OCI-LY7 (cell line): ENCODE measurements at regions not wholly inside any gene's neighbourhood (a gene's known extent, or its start where the extent isn't known, plus 50 kb on each side); places are given as distances from the start of the nearest gene placed in this dataset.

Source experiments
- BruUV-seq: library from RNA; stranded (reverse); fragments of 400-500 nt; replicated peaks from 2 replicates; lab custom pipeline; 2021; lab: Mats Ljungman, UMichigan
- CTCF ChIA-PET: fragments of 300-600 bp; sonication (Branson Sonifier 250); formaldehyde crosslinking; loops from one replicate; lab custom pipeline; 2022; ENCODE audit warnings: antibody characterized with exemption; ENCODE audit not compliant: unreplicated experiment; lab: Charles Lee
- POLR2A ChIA-PET: fragments of 300-600 bp; sonication (Branson Sonifier 250); formaldehyde crosslinking; loops from one replicate; lab custom pipeline; 2022; ENCODE audit warnings: antibody characterized with exemption; lab: Charles Lee
- DNase-seq: peaks from one replicate; pipeline ENCODE4 v3.0.0-alpha.2; 2015; ENCODE audit warnings: low spot score
- H2AFZ ChIP-seq: fragments of 200-600 bp; sonication (generic), shearing (Covaris generic); 2 replicates; pipeline ENCODE4 v1.6.1; 2014; ENCODE audit warnings: mild to moderate bottlenecking, antibody characterized with exemption, low read length, moderate library complexity
- H3K27ac ChIP-seq: fragments of 200-600 bp; sonication (generic); 2 replicates; pipeline ENCODE4 v1.5.1; 2014; ENCODE audit warnings: mixed run types, low read depth, mild to moderate bottlenecking, moderate library complexity, low read length, inconsistent platforms; ENCODE audit not compliant: poor library complexity, severe bottlenecking
- H3K36me3 ChIP-seq: fragments of 200-600 bp; sonication (generic); 2 replicates; pipeline ENCODE4 v1.6.1; 2014; ENCODE audit warnings: mild to moderate bottlenecking, antibody characterized with exemption, low read length, moderate library complexity, mixed read lengths; ENCODE audit not compliant: insufficient read depth
- H3K4me1 ChIP-seq: fragments of 200-600 bp; sonication (generic); 2 replicates; pipeline ENCODE4 v1.5.1; 2014; ENCODE audit warnings: mild to moderate bottlenecking, low read length; ENCODE audit not compliant: insufficient read depth, poor library complexity, severe bottlenecking
- H3K4me2 ChIP-seq: fragments of 200-600 bp; sonication (generic); 2 replicates; pipeline ENCODE4 v1.6.1; 2014; ENCODE audit warnings: mild to moderate bottlenecking, low read length
- H3K4me3 ChIP-seq: fragments of 200-600 bp; sonication (generic); 2 replicates; pipeline ENCODE4 v1.5.1; 2014; ENCODE audit warnings: mild to moderate bottlenecking, low read depth, low read length; ENCODE audit not compliant: poor library complexity, severe bottlenecking
- H3K79me2 ChIP-seq: fragments of 200-600 bp; sonication (generic); 2 replicates; pipeline ENCODE4 v1.6.1; 2016; ENCODE audit warnings: low read depth, mild to moderate bottlenecking, low read length, moderate library complexity, mixed read lengths; ENCODE audit not compliant: insufficient read depth
- H3K9me2 ChIP-seq: fragments of 200-600 bp; sonication (generic); 2 replicates; pipeline ENCODE4 v1.6.1; 2016; ENCODE audit warnings: mild to moderate bottlenecking, low read length, mixed read lengths; ENCODE audit not compliant: insufficient read depth
- H3K9me3 ChIP-seq: fragments of 200-600 bp; sonication (generic); 2 replicates; pipeline ENCODE4 v1.6.1; 2014; ENCODE audit warnings: mild to moderate bottlenecking, mixed run types, low read length, mixed read lengths
- H4K20me1 ChIP-seq: fragments of 200-600 bp; sonication (generic); 2 replicates; pipeline ENCODE4 v1.6.1; 2014; ENCODE audit warnings: mild to moderate bottlenecking, antibody characterized with exemption, low read length, moderate library complexity, mixed read lengths; ENCODE audit not compliant: insufficient read depth
- EZH2phosphoT487 ChIP-seq: fragments of 200-600 bp; sonication (generic); IDR thresholded peaks from 2 replicates; pipeline ENCODE4 v1.6.1; 2018; ENCODE audit warnings: low read depth, borderline replicate concordance, mild to moderate bottlenecking, mixed run types, antibody characterized with exemption, low read length, moderate library complexity, mixed read lengths
- intact Hi-C: fragments of 100-400 bp; cut with micrococcal nuclease; formaldehyde crosslinking; loops from one replicate; pipeline ENCODE4 v1.10.0; 2022; ENCODE audit not compliant: unreplicated experiment
- TF ChIP-seq, protein P1 (sequence below): fragments of 200-600 bp; sonication (generic); conservative IDR thresholded peaks from 2 replicates; pipeline ENCODE4 v1.5.1; 2014; ENCODE audit warnings: mild to moderate bottlenecking, antibody characterized with exemption, low read length, moderate library complexity, mixed read lengths

DNA sequence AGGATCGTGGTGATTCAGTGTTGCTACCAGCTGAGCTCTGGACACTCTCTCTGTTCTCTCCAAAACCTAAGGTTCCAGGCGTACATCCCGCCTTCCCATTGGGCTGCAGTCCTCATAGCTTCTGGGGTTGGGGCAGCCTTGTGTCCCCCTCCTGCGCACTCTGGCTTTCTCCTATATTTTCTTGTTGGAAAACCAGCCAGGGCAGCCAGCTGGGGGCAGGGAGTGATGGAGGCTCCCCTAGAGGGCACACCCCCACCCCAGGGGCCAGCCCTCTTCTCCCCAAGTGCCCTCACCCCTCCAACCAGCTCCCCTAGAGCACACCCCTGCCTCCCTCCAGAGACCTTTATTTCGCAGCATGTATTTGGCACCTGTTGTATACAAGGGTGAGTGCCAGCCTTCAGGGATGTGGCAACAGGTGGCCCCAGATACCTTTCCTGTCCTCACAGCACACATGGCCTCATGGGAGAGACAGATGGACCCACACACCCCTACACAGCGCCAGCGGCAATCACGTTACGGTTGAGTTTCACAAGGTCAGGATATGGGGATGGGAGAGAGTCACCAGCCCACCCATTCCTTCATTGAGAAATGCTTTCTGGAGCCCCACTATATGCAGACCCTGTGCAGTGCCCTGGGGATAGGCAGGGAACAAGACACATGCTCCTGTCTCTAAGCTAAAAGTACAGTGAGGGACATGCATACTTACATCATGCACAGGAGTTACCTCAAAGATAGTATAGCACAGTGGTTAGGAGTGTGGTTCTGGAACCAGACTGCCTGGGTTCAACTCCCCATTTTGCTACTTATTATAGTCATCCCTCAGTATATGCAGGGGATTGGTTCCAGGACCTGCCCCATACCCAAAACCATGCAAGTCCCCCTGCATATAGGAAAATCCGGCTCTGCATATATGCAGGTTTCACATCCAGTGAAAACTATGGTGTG is 141.1 kb downstream of the PHETA1 start:
- CTCF ChIA-PET: no interaction called here
- no peaks in the 10 kb centered on the region for H3K36me3 ChIP-seq
- no peak overlapping the region for H3K27ac ChIP-seq
- H4K20me1 ChIP-seq: no peaks in the 10 kb centered on the region
- H3K9me2 ChIP-seq: no peaks in the 10 kb centered on the region
- H2AFZ ChIP-seq: no peak overlapping the region
- no peak overlapping the region for H3K4me3 ChIP-seq
- intact Hi-C loops: no loop called here
- no peaks in the 10 kb centered on the region for H3K4me1 ChIP-seq
- no peak overlapping the region for H3K4me2 ChIP-seq
- BruUV-seq: no TSS peak
- TF ChIP-seq, protein P1, sequence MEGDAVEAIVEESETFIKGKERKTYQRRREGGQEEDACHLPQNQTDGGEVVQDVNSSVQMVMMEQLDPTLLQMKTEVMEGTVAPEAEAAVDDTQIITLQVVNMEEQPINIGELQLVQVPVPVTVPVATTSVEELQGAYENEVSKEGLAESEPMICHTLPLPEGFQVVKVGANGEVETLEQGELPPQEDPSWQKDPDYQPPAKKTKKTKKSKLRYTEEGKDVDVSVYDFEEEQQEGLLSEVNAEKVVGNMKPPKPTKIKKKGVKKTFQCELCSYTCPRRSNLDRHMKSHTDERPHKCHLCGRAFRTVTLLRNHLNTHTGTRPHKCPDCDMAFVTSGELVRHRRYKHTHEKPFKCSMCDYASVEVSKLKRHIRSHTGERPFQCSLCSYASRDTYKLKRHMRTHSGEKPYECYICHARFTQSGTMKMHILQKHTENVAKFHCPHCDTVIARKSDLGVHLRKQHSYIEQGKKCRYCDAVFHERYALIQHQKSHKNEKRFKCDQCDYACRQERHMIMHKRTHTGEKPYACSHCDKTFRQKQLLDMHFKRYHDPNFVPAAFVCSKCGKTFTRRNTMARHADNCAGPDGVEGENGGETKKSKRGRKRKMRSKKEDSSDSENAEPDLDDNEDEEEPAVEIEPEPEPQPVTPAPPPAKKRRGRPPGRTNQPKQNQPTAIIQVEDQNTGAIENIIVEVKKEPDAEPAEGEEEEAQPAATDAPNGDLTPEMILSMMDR: no peak
- no peak for TF ChIP-seq EZH2phosphoT487
- H3K9me3 ChIP-seq: no peaks in the 10 kb centered on the region
- POLR2A ChIA-PET: interaction anchor here (0.8 kb wide), 1 partner anchor 65 kb away, joined by 4 read pairs; no protein-coding TSS in a partner anchor
- DNase-seq: no peak
- H3K79me2 ChIP-seq: no peaks in the 10 kb centered on the region

DNA sequence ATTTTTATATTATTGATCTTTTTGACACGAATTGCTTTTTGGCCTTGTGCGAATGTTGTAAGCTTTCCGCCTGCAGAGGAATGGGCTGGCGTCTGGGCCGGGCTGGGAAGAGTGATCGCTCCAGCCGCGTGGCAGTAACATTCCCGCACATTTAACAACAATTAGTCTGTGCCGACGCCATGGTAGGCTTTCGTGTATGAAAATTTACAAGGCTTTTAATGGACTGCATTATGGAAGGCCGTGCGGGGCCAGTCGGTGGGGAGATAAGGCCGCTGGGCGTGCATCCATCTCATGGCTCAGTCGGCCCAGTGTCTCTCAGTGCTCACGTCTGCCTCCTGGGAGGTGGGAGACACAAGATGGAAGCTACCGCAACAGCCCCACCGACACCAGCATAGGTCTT is 142.2 kb downstream of the PHETA1 start:
- Histone ChIP-seq H3K4me3 (no peak overlapping the region), H3K79me2 (no peaks in the 10 kb centered on the region), H3K9me2 (no peaks in the 10 kb centered on the region), H3K4me2 (no peak overlapping the region), H4K20me1 (no peaks in the 10 kb centered on the region), H3K27ac (no peak overlapping the region), H2AFZ (no peak overlapping the region), H3K4me1 (no peaks in the 10 kb centered on the region), H3K9me3 (no peaks in the 10 kb centered on the region), H3K36me3 (no peaks in the 10 kb centered on the region)
- TF ChIP-seq EZH2phosphoT487: no peak
- TF ChIP-seq, protein P1: no peak
- BruUV-seq: no TSS peak
- ChIA-PET POLR2A (interaction anchor here (0.8 kb wide), 1 partner anchor 64 kb away, joined by 4 read pairs; no protein-coding TSS in a partner anchor), CTCF (no interaction called here)
- intact Hi-C loops: no loop called here
- no peak for DNase-seq

DNA sequence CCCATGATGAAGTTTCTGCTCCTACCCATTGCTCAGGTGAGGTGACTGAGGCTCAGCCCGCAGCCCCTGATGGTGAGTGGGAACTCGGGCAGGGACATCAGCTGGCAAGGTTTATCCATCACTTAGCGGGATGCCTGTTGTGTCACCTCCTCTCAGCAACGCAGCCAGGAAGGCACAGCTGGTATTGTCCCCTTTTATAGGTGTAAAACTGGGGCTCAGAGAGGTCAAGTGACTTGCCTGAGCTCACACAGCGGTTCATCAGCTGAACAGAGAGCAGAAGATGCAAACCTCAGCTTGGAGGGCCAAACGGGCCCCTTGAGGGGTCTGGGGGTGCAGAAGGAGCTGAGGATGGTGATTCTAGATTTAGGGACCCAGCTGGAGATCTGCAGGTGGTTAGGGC is 143.6 kb downstream of the PHETA1 start:
- Histone ChIP-seq H2AFZ (no peak overlapping the region), H3K4me3 (no peak overlapping the region), H3K4me1 (no peaks in the 10 kb centered on the region), H4K20me1 (no peaks in the 10 kb centered on the region), H3K4me2 (no peak overlapping the region), H3K79me2 (no peaks in the 10 kb centered on the region), H3K9me3 (no peaks in the 10 kb centered on the region), H3K9me2 (no peaks in the 10 kb centered on the region), H3K27ac (no peak overlapping the region), H3K36me3 (no peaks in the 10 kb centered on the region)
- TF ChIP-seq, protein P1: no peak
- no peak for TF ChIP-seq EZH2phosphoT487
- POLR2A ChIA-PET: interaction anchor here (0.8 kb wide), 1 partner anchor 15 kb away, joined by 3 read pairs; no protein-coding TSS in a partner anchor
- intact Hi-C loops: no loop called here
- no peak for DNase-seq
- BruUV-seq: no TSS peak
- CTCF ChIA-PET: interaction anchor here (1.3 kb wide), 1 partner anchor 16 kb away, joined by 3 read pairs; no protein-coding TSS in a partner anchor
